Body of pancreas (tissue), 4 donors: ENCODE measurements at regions not wholly inside any gene's neighbourhood (a gene's known extent, or its start where the extent isn't known, plus 50 kb on each side); places are given as distances from the start of the nearest gene placed in this dataset.
"Not testable (repeated sequence)": the region's sequence is repeated elsewhere in the genome, so short reads cannot be mapped to it uniquely, and the experiment has no call there.

Source experiments
- ATAC-seq: fragments of 150-250 bp; one replicate; pipeline ENCODE4 v1.9.1; 2016
- DNase-seq, 4 donors: peaks; one replicate each; pipeline ENCODE4 v3.0.0-alpha.2; 2019
- H3K27ac ChIP-seq, 4 donors: fragments of 200-600 bp; sonication (generic); 1 replicate in 3 of 4; 2 replicates in 1 of 4; pipeline versions ENCODE4 v1.5.1 to v1.6.1; 2016 to 2019; ENCODE audit warnings: mild to moderate bottlenecking in 1 of 4, mixed read lengths in 1 of 4, moderate library complexity in 1 of 4
- H3K27me3 ChIP-seq, 2 donors: fragments of 200-600 bp; sonication (generic); one replicate each; pipeline ENCODE4 v1.6.0; 2016; ENCODE audit warnings: mild to moderate bottlenecking in 1 of 2
- H3K36me3 ChIP-seq, 2 donors: fragments of 200-600 bp; sonication (generic); replicated peaks in 1 of 2; 2 replicates each; pipeline ENCODE4 v1.5.1; 2016; ENCODE audit warnings: low read depth in 2 of 2; ENCODE audit not compliant: insufficient read depth in 1 of 2
- H3K4me1 ChIP-seq: fragments of 200-600 bp; sonication (generic); one replicate; pipeline ENCODE4 v1.6.0; 2016
- H3K4me3 ChIP-seq, 2 donors: fragments of 200-600 bp; sonication (generic); 1 replicate in 1 of 2; 2 replicates in 1 of 2; pipeline ENCODE4 v1.5.1; 2016 to 2019
- H3K9me3 ChIP-seq, 3 donors: fragments of 200-600 bp; sonication (generic); 1 replicate in 2 of 3; 2 replicates in 1 of 3; pipeline ENCODE4 v1.5.1; 2016
- POLR2A ChIP-seq, 3 donors: fragments of 450-650 bp; IDR thresholded peaks; one replicate each; pipeline ENCODE4 v1.6.1; 2016; ENCODE audit warnings: antibody characterized with exemption in 3 of 3, mild to moderate bottlenecking in 2 of 3
- WGBS, 2 donors: methylation state at CpG; one replicate each; pipeline ENCODE4 v1.1.5; 2017; 5-methylcytosine and 5-hydroxymethylcytosine counted together
- intact Hi-C: fragments of 100-400 bp; cut with DNase I; formaldehyde crosslinking; loops from one replicate; pipeline ENCODE4 v1.15.1; 2023
- TF ChIP-seq, protein P1 (sequence below), 7 experiments: fragments of 450-650 bp in 4 of 7; fragments of 200-600 bp in 3 of 7; sonication (generic) in 3 of 7; IDR thresholded peaks; one replicate each; pipeline ENCODE4 v1.5.1; 2016 to 2019; ENCODE audit warnings: antibody characterized with exemption in 7 of 7

DNA sequence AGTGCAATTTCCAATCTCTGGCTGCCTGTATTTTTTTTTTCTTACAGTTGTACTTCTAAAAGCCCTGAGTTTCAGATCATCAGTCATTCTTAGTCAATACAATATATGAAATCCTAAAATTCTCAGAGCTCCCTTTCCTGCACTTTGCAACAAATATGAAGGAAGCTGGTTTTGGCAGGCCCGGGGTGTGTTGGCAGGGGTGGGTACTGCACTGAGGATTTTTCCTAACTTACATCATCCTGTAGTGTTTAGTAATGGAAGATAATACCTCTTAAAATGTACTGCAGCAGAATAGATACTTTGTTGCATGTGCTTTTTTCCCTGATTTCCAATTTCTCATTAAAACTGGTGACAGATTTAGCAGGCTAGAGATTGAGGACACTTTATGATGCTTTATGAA, 374.6 kb downstream of the PTH2R start:
- Histone ChIP-seq H3K9me3 (no peaks in the 10 kb centered on the region), H3K27ac (no peak overlapping the region), H3K4me3 (no peak overlapping the region), H3K36me3 (no peaks in the 10 kb centered on the region), H3K4me1 (no peaks in the 10 kb centered on the region), H3K27me3 (no peaks in the 10 kb centered on the region)
- 65 to 85% methylated on average over 1 of the region's 1 CpG for WGBS, 2 donors
- ATAC-seq (no peak), DNase-seq (no peak)
- intact Hi-C loops, result no loop called here
- TF ChIP-seq POLR2A (IDR thresholded peaks at IDR 0.05), result no peak
- TF ChIP-seq, protein P1, sequence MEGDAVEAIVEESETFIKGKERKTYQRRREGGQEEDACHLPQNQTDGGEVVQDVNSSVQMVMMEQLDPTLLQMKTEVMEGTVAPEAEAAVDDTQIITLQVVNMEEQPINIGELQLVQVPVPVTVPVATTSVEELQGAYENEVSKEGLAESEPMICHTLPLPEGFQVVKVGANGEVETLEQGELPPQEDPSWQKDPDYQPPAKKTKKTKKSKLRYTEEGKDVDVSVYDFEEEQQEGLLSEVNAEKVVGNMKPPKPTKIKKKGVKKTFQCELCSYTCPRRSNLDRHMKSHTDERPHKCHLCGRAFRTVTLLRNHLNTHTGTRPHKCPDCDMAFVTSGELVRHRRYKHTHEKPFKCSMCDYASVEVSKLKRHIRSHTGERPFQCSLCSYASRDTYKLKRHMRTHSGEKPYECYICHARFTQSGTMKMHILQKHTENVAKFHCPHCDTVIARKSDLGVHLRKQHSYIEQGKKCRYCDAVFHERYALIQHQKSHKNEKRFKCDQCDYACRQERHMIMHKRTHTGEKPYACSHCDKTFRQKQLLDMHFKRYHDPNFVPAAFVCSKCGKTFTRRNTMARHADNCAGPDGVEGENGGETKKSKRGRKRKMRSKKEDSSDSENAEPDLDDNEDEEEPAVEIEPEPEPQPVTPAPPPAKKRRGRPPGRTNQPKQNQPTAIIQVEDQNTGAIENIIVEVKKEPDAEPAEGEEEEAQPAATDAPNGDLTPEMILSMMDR (IDR thresholded peaks at IDR 0.05), result no peak

DNA sequence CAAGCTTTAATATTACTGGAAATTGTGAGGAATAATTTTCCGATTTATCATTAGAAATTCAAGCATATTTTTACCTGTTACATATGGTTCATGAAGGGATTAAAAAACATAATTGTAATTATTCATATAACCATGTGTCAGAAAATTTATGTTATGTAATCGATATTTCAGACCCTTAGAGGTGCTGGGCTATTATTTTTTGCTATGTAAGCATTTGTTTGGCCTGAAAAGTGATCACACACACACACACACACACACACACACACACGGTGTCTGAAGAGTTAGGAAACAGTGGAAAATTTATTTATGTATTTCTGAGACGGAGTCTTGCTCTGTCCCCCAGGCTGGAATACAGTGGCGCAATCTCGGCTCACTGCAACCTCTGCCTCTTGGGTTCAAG, 375.5 kb downstream of the PTH2R start:
- Histone ChIP-seq H3K4me1 (no peaks in the 10 kb centered on the region), H3K4me3 (no peak overlapping the region), H3K9me3 (no peaks in the 10 kb centered on the region), H3K27ac (no peak overlapping the region), H3K27me3 (no peaks in the 10 kb centered on the region), H3K36me3 (no peaks in the 10 kb centered on the region)
- intact Hi-C loops, result no loop called here
- DNase-seq (no peak), ATAC-seq (no peak)
- WGBS, 2 donors, result 63 to 75% methylated on average over 6 of the region's 6 CpGs
- TF ChIP-seq, protein P1 (IDR thresholded peaks at IDR 0.05), result no peak
- TF ChIP-seq POLR2A (IDR thresholded peaks at IDR 0.05), result no peak

DNA sequence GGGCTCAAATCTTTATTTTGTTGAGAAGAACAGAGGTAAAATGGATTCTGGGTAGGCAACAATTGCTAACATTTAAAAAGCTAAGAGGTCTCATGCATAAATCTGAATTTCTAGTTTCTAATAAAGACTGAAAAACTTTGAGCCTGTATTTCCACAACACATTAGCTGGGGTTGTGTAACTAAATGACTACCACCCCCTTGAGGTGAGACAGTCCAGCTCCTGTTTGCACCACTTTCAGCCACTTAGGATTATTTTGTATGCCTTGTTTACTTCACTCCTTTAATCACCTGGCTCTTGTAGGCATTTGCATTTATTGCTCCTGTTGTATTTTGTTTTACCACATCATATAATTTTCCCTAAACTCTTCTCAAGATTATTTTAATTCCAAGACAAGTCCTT, 376.6 kb downstream of the PTH2R start:
- H3K4me3 ChIP-seq, result no peak overlapping the region
- H3K36me3 ChIP-seq, result no peaks in the 10 kb centered on the region
- no peak for DNase-seq
- no peak overlapping the region for H3K27ac ChIP-seq
- no peaks in the 10 kb centered on the region for H3K27me3 ChIP-seq
- ATAC-seq, result no peak
- intact Hi-C loops, result no loop called here
- no peaks in the 10 kb centered on the region for H3K4me1 ChIP-seq
- no peak for TF ChIP-seq POLR2A (IDR thresholded peaks at IDR 0.05)
- TF ChIP-seq, protein P1 (IDR thresholded peaks at IDR 0.05), result no peak
- H3K9me3 ChIP-seq, result no peaks in the 10 kb centered on the region

DNA sequence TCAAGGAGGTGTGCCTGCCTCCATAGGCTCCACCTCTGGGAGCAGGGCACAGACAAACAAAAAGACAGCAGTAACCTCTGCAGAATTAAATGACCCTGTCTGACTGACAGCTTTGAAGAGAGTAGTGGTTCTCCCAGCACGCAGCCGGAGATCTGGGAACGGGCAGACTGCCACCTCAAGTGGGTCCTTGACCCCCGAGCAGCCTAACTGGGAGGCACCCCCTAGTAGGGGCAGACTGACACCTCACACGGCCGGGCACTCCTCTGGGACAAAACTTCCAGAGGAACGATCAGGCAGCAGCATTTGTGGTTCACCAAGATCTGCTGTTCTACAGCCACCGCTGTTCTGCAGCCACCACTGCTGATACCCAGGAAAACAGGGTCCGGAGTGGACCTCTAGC, 378.2 kb downstream of the PTH2R start:
- WGBS, 2 donors, result 76 to 88% methylated on average over 5 to 9 of the region's 9 CpGs
- intact Hi-C loops, H3K36me3 ChIP-seq, H3K4me1 ChIP-seq, ATAC-seq, H3K27ac ChIP-seq, H3K9me3 ChIP-seq, H3K27me3 ChIP-seq, H3K4me3 ChIP-seq, DNase-seq: not testable (repeated sequence)

DNA sequence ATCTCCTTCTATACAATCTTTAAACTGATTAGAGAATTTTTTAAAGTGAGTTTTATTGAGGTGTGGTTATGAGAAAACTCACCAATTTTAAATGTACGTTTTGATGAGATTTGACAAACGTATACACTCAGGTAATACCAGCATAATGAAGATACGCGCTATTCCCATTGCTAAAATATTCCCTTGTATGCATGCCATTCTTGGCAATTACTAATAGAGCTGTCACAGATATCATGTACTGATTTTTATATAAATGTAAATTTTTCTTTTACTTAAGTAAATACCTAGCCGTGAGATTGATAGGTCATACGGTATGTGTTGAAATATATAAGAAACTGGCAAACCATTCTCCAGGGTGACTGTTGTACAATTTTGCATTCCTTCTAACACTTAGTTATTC, 384.7 kb downstream of the PTH2R start:
- DNase-seq (no peak), ATAC-seq (no peak)
- Histone ChIP-seq H3K9me3 (no peaks in the 10 kb centered on the region), H3K36me3 (no peaks in the 10 kb centered on the region), H3K27ac (no peak overlapping the region), H3K4me1 (peaks cover 7% of the 10 kb centered on the region), H3K27me3 (no peaks in the 10 kb centered on the region), H3K4me3 (no peak overlapping the region)
- WGBS, 2 donors, result 69 to 72% methylated on average over 6 of the region's 6 CpGs
- TF ChIP-seq, protein P1 (IDR thresholded peaks at IDR 0.05), result no peak
- no peak for TF ChIP-seq POLR2A (IDR thresholded peaks at IDR 0.05)
- intact Hi-C loops, result no loop called here
